Activated T-helper 2 cell treated with anti-CD3 and anti-CD28 coated beads, Interferon-gamma antibody, Interleukin-2, Interleukin-4, amounts not matched to agents 10 μg/mL and 5 μg/mL and 100 μg/mL, durations not matched to agents 14 hours and 24 hours and 36 hours (primary cell): ENCODE measurements at regions not wholly inside any gene's neighbourhood (a gene's known extent, or its start where the extent isn't known, plus 50 kb on each side); places are given as distances from the start of the nearest gene placed in this dataset.

Experiments used
- DNase-seq: peaks from one replicate; pipeline ENCODE4 v3.0.0; 2021; ENCODE audit warnings: low spot score
- H3K27ac Mint-ChIP-seq: one replicate; pipeline ENCODE4 v1.8.0; 2021; ENCODE audit warnings: mixed read lengths
- H3K27me3 Mint-ChIP-seq: one replicate; pipeline ENCODE4 v1.8.0; 2021; ENCODE audit warnings: low read depth, mixed read lengths
- H3K36me3 Mint-ChIP-seq: one replicate; pipeline ENCODE4 v1.8.0; 2021; ENCODE audit warnings: low read depth, mixed read lengths
- H3K4me1 Mint-ChIP-seq: one replicate; pipeline ENCODE4 v1.8.0; 2021; ENCODE audit warnings: low read depth, mixed read lengths
- H3K4me3 Mint-ChIP-seq: one replicate; pipeline ENCODE4 v1.8.0; 2021; ENCODE audit warnings: low read depth, mild to moderate bottlenecking, moderate library complexity, mixed read lengths
- H3K9me3 Mint-ChIP-seq: one replicate; pipeline ENCODE4 v1.8.0; 2021; ENCODE audit warnings: mixed read lengths
- intact Hi-C: fragments of 100-400 bp; cut with micrococcal nuclease; formaldehyde crosslinking; loops from one replicate; pipeline ENCODE4 v1.15.1; 2023

DNA sequence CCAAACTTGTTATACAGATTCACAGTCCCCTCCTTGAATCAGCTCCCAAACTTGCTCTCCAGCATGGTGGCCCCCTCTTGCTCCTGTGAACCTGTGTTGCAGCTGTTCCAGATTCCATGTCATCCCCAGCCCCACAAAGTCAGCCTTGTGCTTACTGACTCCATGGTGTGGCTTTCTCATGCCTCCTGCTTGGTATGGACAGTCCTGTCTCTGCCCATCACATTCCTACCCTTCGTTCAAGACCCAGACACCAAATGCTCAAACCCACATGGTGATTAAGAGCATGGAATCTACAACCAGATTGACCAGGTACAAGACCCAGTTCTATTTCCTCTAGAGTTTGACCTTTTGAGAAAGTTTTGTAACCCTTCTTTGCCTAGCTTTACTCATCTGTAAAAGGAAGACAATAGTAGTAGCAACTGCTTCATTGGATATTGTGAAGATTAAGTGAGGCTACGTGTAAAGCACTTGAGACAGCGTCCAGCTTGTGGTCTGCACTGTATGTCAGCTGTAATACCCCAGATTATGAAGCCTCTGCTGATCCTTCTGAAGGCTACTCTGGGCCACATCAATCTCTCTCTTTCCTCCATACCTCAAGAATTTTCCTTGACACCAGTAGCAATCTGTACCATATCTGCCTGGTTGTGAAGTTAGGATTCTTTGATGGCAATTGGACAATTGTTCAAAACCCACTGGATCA, 146.4 kb upstream of the HAAO start:
- H3K27me3 Mint-ChIP-seq = peaks cover 2% of the 10 kb centered on the region
- DNase-seq = no peak
- H3K27ac Mint-ChIP-seq = no peak overlapping the region
- H3K9me3 Mint-ChIP-seq = no peaks in the 10 kb centered on the region
- intact Hi-C loops = loop anchor here (5.0 kb wide), 1 partner anchor 97 kb away; no protein-coding TSS in a partner anchor
- H3K4me3 Mint-ChIP-seq = no peak overlapping the region
- H3K4me1 Mint-ChIP-seq = no peaks in the 10 kb centered on the region
- H3K36me3 Mint-ChIP-seq = no peaks in the 10 kb centered on the region

GRCh38 chr2:42937171-42937875, 144.9 kb upstream of the HAAO start:
- Mint-ChIP-seq H3K4me1 (no peaks in the 10 kb centered on the region), H3K27ac (no peak overlapping the region), H3K36me3 (no peaks in the 10 kb centered on the region), H3K4me3 (no peak overlapping the region), H3K27me3 (peaks cover 2% of the 10 kb centered on the region), H3K9me3 (no peaks in the 10 kb centered on the region)
- intact Hi-C loops = loop anchor here (5.0 kb wide), 1 partner anchor 95 kb away; no protein-coding TSS in a partner anchor
- no peak for DNase-seq

GRCh38 chr2:42935692-42936671, 143.6 kb upstream of the HAAO start:
- H3K27ac Mint-ChIP-seq = no peak overlapping the region
- no peaks in the 10 kb centered on the region for H3K9me3 Mint-ChIP-seq
- intact Hi-C loops = loop anchor here (5.0 kb wide), 1 partner anchor 94 kb away; no protein-coding TSS in a partner anchor
- H3K4me3 Mint-ChIP-seq = no peak overlapping the region
- peaks cover 3% of the 10 kb centered on the region for H3K27me3 Mint-ChIP-seq
- no peaks in the 10 kb centered on the region for H3K36me3 Mint-ChIP-seq
- DNase-seq = no peak
- H3K4me1 Mint-ChIP-seq = no peaks in the 10 kb centered on the region

GRCh38 chr2:42934580-42935186, 142.3 kb upstream of the HAAO start:
- Mint-ChIP-seq H3K36me3 (no peaks in the 10 kb centered on the region), H3K27ac (no peak overlapping the region), H3K27me3 (peaks cover 1% of the 10 kb centered on the region), H3K4me3 (no peak overlapping the region), H3K4me1 (no peaks in the 10 kb centered on the region), H3K9me3 (no peaks in the 10 kb centered on the region)
- DNase-seq = no peak
- intact Hi-C loops = loop anchor here (5.0 kb wide), 1 partner anchor 92 kb away; no protein-coding TSS in a partner anchor

- H3K4me3 Mint-ChIP-seq = no peak overlapping the region
- no peaks in the 10 kb centered on the region for H3K36me3 Mint-ChIP-seq
- no peaks in the 10 kb centered on the region for H3K4me1 Mint-ChIP-seq
- peaks cover 1% of the 10 kb centered on the region for H3K27me3 Mint-ChIP-seq
- no peak overlapping the region for H3K27ac Mint-ChIP-seq
- intact Hi-C loops = no loop called here
- no peak for DNase-seq
- H3K9me3 Mint-ChIP-seq = no peaks in the 10 kb centered on the region
These were observed 141.5 kb upstream of the HAAO start for GRCh38 chr2:42933824-42934254.

DNA sequence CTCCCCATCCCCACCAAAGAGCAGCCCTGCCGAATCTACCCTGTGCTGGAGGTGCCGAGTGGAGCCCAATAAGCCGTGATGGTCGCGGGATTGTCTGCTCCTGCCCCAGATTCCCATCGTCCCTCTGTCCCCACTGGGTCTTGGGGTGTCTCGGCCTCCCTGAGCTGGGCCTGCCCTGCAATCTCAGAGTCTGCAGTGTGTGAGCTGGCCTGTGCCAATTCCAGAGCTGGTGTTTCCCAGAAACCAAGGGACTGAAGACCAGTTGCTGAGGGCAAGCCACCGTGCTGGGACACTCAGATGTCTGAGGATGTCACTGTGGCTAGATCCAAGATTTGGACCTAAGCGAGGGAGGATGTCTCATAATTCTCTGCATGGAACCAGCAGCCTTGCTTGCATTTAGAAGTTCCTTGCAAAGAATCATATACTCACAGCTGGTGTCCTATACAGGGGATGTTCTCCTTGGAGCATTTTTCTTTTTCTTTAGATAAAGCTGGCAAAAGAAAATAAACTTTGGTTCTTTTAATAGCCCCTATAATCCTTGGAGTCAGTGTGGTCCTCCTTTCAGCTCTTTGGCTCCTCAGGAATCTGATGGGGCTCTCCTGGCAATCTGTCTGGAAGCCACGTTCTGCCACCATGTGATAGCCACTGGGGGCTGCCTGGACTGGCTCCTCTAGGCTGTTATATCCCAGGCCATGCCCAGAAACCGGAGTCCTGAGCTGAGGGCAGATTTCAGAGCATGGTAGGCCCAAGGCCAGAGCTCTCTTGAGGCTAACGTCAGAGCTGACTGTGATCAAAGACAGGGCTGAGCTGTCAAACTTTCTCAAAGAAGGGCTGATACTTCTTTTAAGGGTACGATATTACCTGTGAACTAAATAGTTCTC, 140.1 kb upstream of the HAAO start:
- Mint-ChIP-seq H3K4me3 (no peak overlapping the region), H3K36me3 (no peaks in the 10 kb centered on the region), H3K27me3 (peaks cover 1% of the 10 kb centered on the region), H3K4me1 (no peaks in the 10 kb centered on the region), H3K27ac (no peak overlapping the region), H3K9me3 (no peaks in the 10 kb centered on the region)
- intact Hi-C loops = no loop called here
- DNase-seq = no peak

DNA sequence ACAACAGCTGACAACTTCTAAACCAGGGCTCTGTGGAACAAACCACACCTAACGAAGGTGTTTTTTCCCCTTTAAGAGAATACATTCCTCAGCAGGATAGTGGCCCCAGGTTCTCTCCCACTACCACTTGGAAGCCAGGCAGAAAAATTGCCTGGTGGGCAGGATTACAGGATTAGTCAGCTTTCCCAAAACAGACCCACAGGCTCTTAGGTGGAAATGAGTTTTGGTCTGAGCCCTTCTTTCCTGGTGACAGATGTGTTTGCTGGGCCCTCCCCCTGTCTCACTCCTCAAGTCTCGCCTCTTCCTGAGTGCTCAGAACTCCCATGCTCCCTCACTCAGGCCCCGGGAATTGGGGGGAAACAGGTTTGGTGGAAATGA, 139.4 kb upstream of the HAAO start:
- Mint-ChIP-seq H3K27ac (no peak overlapping the region), H3K4me1 (no peaks in the 10 kb centered on the region), H3K9me3 (no peaks in the 10 kb centered on the region), H3K36me3 (no peaks in the 10 kb centered on the region), H3K4me3 (no peak overlapping the region), H3K27me3 (peaks cover 1% of the 10 kb centered on the region)
- intact Hi-C loops = no loop called here
- DNase-seq = no peak

- no peaks in the 10 kb centered on the region for H3K36me3 Mint-ChIP-seq
- no peaks in the 10 kb centered on the region for H3K4me1 Mint-ChIP-seq
- H3K27ac Mint-ChIP-seq = no peak overlapping the region
- DNase-seq = no peak
- intact Hi-C loops = no loop called here
- no peak overlapping the region for H3K4me3 Mint-ChIP-seq
- H3K27me3 Mint-ChIP-seq = peaks cover 1% of the 10 kb centered on the region
- H3K9me3 Mint-ChIP-seq = no peaks in the 10 kb centered on the region
These were observed 138.9 kb upstream of the HAAO start for GRCh38 chr2:42931146-42931817.

DNA sequence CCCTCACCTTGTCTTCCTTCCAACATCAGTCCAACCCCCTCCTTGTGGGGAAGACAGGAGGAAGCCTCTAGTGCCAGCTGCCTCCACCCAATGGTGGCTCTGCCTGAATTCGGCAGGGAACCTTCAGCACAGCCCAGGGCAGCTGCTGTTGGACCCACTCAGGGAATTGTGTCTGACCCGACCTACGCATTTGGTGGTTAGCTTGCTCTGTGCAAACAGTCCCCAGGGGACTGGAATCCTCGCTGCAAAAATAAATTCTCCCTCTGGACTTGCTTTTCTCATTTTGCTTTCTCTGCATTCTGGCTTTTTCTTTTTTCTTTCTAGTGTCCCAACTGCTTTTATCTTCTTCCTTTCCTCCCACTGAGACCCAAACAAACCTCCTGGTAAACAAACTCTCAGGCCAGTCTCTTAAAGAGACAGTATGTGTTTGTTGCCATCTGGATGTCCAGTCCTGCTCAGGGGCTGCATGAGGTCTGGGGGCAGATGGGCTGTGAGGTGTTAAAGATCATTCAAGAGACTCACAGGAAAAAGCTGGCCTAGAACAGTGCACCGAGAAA, 137.7 kb upstream of the HAAO start:
- intact Hi-C loops = no loop called here
- H3K9me3 Mint-ChIP-seq = no peaks in the 10 kb centered on the region
- DNase-seq = no peak
- no peak overlapping the region for H3K27ac Mint-ChIP-seq
- H3K4me3 Mint-ChIP-seq = no peak overlapping the region
- H3K27me3 Mint-ChIP-seq = peaks cover 1% of the 10 kb centered on the region
- no peaks in the 10 kb centered on the region for H3K4me1 Mint-ChIP-seq
- no peaks in the 10 kb centered on the region for H3K36me3 Mint-ChIP-seq

GRCh38 chr2:42929546-42930024, 137.2 kb upstream of the HAAO start:
- H3K36me3 Mint-ChIP-seq = no peaks in the 10 kb centered on the region
- H3K27me3 Mint-ChIP-seq = peaks cover 1% of the 10 kb centered on the region
- H3K4me1 Mint-ChIP-seq = no peaks in the 10 kb centered on the region
- no peak overlapping the region for H3K4me3 Mint-ChIP-seq
- intact Hi-C loops = no loop called here
- no peak overlapping the region for H3K27ac Mint-ChIP-seq
- no peaks in the 10 kb centered on the region for H3K9me3 Mint-ChIP-seq
- DNase-seq = no peak
